ENCODE measurements at regions not wholly inside any gene's neighbourhood (a gene's known extent, or its start where the extent isn't known, plus 50 kb on each side); places are given as distances from the start of the nearest gene placed in this dataset.

- Histone ChIP-seq H3K4me1 (replicated peaks in 1 of 2; ENCODE audit: control insufficient read depth in 2 of 2, insufficient read depth in 2 of 2, low read length in 2 of 2) (peaks cover 0 to 1% of the 10 kb centered on the region in 2 experiments; a peak in 2 of 5 replicates), H3K4me2 (ENCODE audit: insufficient read depth, low read length) (no peak overlapping the region), H4K20me1 (replicated peaks; ENCODE audit: control insufficient read depth, insufficient read depth, low read length) (no peaks in the 10 kb centered on the region), H3K9me1 (ENCODE audit: control insufficient read depth, insufficient read depth, low read length) (no peaks in the 10 kb centered on the region), H3K27me3 (ENCODE audit: control insufficient read depth in 2 of 2, insufficient read depth in 2 of 2, low read length in 2 of 2) (no peaks in the 10 kb centered on the region), H3K36me3 (ENCODE audit: control insufficient read depth, insufficient read depth, low read length) (no peaks in the 10 kb centered on the region), H3K4me3 (no peak overlapping the region), H2AFZ (ENCODE audit: low read depth, low read length) (no peak overlapping the region), H3K9me3 (replicated peaks; ENCODE audit: control insufficient read depth, insufficient read depth, low read depth, low read length) (no peaks in the 10 kb centered on the region), H3K79me2 (ENCODE audit: control insufficient read depth, insufficient read depth, low read length) (no peaks in the 10 kb centered on the region), H3K27ac (ENCODE audit: extremely low read depth, low read depth, low read length) (no peak overlapping the region), H3K9ac (ENCODE audit: insufficient read depth in 1 of 2, low read depth in 2 of 2, low read length in 2 of 2) (no peak overlapping the region)
- ATAC-seq, result no peak
- intact Hi-C loops (cut with micrococcal nuclease) (loop anchor here (1.0 to 5.0 kb wide), 5 partner anchors 38 to 258 kb away; no protein-coding TSS in a partner anchor), in situ Hi-C loops (cut with MboI) (loop anchor here (5.0 kb wide), 1 partner anchor 204 kb away; no protein-coding TSS in a partner anchor)
- no peak for FAIRE-seq
- CTCF ChIA-PET (ENCODE audit: low intra/inter-chr PET ratio), result interaction anchor here (0.6 to 1.9 kb wide), 3 partner anchors 96 to 258 kb away, joined by 3 to 11 read pairs (median 7); no protein-coding TSS in a partner anchor
- 52% methylated on average over 4 of the region's 4 CpGs for WGBS (ENCODE audit: insufficient coverage, low coverage, missing lambda C conversion rate)
- no peak for TF ChIP-seq TFE3 (CRISPR knock-in tag; IDR thresholded peaks at IDR 0.05)
- TF ChIP-seq PCBP2 (IDR thresholded peaks at IDR 0.05; ENCODE audit: low read depth, low read length, poor library complexity, severe bottlenecking), result no peak
- no peak for TF ChIP-seq IRF1 (CRISPR knock-in tag; IDR thresholded peaks at IDR 0.05; ENCODE audit: borderline replicate concordance)
- no peak for TF ChIP-seq KAT8 (IDR thresholded peaks at IDR 0.05; ENCODE audit: low read depth)
- no peak for TF ChIP-seq IRF9 (tag; IDR thresholded peaks at IDR 0.05)
- TF ChIP-seq CHD4 (IDR thresholded peaks at IDR 0.05; ENCODE audit: insufficient read depth, insufficient replicate concordance, low read depth, low read length, poor library complexity, severe bottlenecking), result no peak
- no peak for TF ChIP-seq ZC3H8 (IDR thresholded peaks at IDR 0.05)
- POLR2A ChIA-PET, result no interaction called here
- BruUV-seq (replicated peaks), result no TSS peak
- no peak for DNase-seq (ENCODE audit: extremely low read depth in 1 of 4, low spot score in 3 of 4)
These were observed 165.3 kb upstream of the STK17B start for GRCh38 chr2:196336715-196337114.
